HL-60 (cell line): ENCODE measurements at regions not wholly inside any gene's neighbourhood (a gene's known extent, or its start where the extent isn't known, plus 50 kb on each side); places are given as distances from the start of the nearest gene placed in this dataset.

Experiments used
- CTCF ChIP-seq: IDR thresholded peaks from one replicate; pipeline ENCODE4 v1.5.1; 2011; ENCODE audit warnings: low read length, control low read depth, inconsistent platforms; ENCODE audit not compliant: insufficient read depth
- GABPA ChIP-seq: IDR thresholded peaks from 2 replicates; pipeline ENCODE4 v1.6.1; 2012; ENCODE audit warnings: low read depth
- REST ChIP-seq: IDR thresholded peaks from 2 replicates; pipeline ENCODE4 v1.6.1; 2012; ENCODE audit warnings: low read depth; ENCODE audit not compliant: insufficient replicate concordance

GRCh38 chrX:122813876-122814275 lies 370.2 kb upstream of the GRIA3 start:
- TF ChIP-seq GABPA = no peak
- TF ChIP-seq REST = no peak
- TF ChIP-seq CTCF = no peak
